ENCODE measurements at regions not wholly inside any gene's neighbourhood (a gene's known extent, or its start where the extent isn't known, plus 50 kb on each side); places are given as distances from the start of the nearest gene placed in this dataset.

- TF ChIP-seq CTCF (IDR thresholded peaks at IDR 0.05) = no peak
- TF ChIP-seq POLR2A (IDR thresholded peaks at IDR 0.05) = no peak
These were observed 202.2 kb upstream of the CTNNB1 start for GRCh38 chr3:40996827-40997710.

Measured in esophagus squamous epithelium (tissue), 4 donors.